Loucy (cell line): ENCODE measurements at regions not wholly inside any gene's neighbourhood (a gene's known extent, or its start where the extent isn't known, plus 50 kb on each side); places are given as distances from the start of the nearest gene placed in this dataset.

Experiments used
- H2AFZ ChIP-seq: fragments of 200-600 bp; sonication (generic); 2 replicates; pipeline ENCODE4 v1.6.0; 2016; ENCODE audit warnings: antibody characterized with exemption, mild to moderate bottlenecking, low read length, moderate library complexity
- H3F3A ChIP-seq: fragments of 200-600 bp; 2 replicates; pipeline ENCODE4 v1.6.0; 2016; ENCODE audit warnings: antibody characterized with exemption, low read depth, mild to moderate bottlenecking
- H3K27me3 ChIP-seq: fragments of 200-600 bp; sonication (generic); 2 replicates; pipeline ENCODE4 v1.6.1; 2014; ENCODE audit warnings: low read length, mild to moderate bottlenecking; ENCODE audit not compliant: insufficient read depth, poor library complexity, severe bottlenecking
- H3K36me3 ChIP-seq: fragments of 200-600 bp; sonication (generic); 2 replicates; pipeline ENCODE4 v1.6.1; 2016; ENCODE audit warnings: low read length; ENCODE audit not compliant: insufficient read depth
- H3K4me1 ChIP-seq: fragments of 200-600 bp; sonication (generic); 2 replicates; pipeline ENCODE4 v1.5.1; 2014; ENCODE audit warnings: low read length, mild to moderate bottlenecking; ENCODE audit not compliant: insufficient read depth, poor library complexity, severe bottlenecking
- H3K4me2 ChIP-seq: fragments of 200-600 bp; sonication (generic); 2 replicates; pipeline ENCODE4 v1.6.0; 2014; ENCODE audit warnings: antibody characterized with exemption, low read length, low read depth, mild to moderate bottlenecking; ENCODE audit not compliant: poor library complexity, severe bottlenecking
- H3K4me3 ChIP-seq: fragments of 200-600 bp; sonication (generic); 2 replicates; pipeline ENCODE4 v1.5.1; 2014; ENCODE audit warnings: low read length, mild to moderate bottlenecking, mixed read lengths; ENCODE audit not compliant: poor library complexity, severe bottlenecking
- H3K79me2 ChIP-seq: fragments of 200-600 bp; sonication (generic); 2 replicates; pipeline ENCODE4 v1.6.1; 2014; ENCODE audit warnings: low read length; ENCODE audit not compliant: insufficient read depth
- H3K9ac ChIP-seq: fragments of 200-600 bp; sonication (generic); 2 replicates; pipeline ENCODE4 v1.6.0; 2014; ENCODE audit warnings: mild to moderate bottlenecking, low read depth, low read length, moderate library complexity; ENCODE audit not compliant: poor library complexity, severe bottlenecking
- H3K9me2 ChIP-seq: fragments of 200-600 bp; sonication (generic); replicated peaks from 2 replicates; pipeline ENCODE4 v1.6.1; 2016; ENCODE audit warnings: low read depth, low read length, mixed read lengths
- H3K9me3 ChIP-seq: fragments of 200-600 bp; sonication (generic); 2 replicates; pipeline ENCODE4 v1.6.1; 2014; ENCODE audit warnings: mild to moderate bottlenecking, antibody characterized with exemption, low read length, low read depth; ENCODE audit not compliant: insufficient read depth
- H4K20me1 ChIP-seq: fragments of 200-600 bp; sonication (generic); 2 replicates; pipeline ENCODE4 v1.6.0; 2014; ENCODE audit warnings: antibody characterized with exemption, low read length, mild to moderate bottlenecking; ENCODE audit not compliant: insufficient read depth, poor library complexity, severe bottlenecking
- CTCF ChIP-seq: fragments of 200-600 bp; sonication (generic); conservative IDR thresholded peaks from 2 replicates; pipeline ENCODE4 v1.5.1; 2014; ENCODE audit warnings: mild to moderate bottlenecking, antibody characterized with exemption, low read length
- EZH2phosphoT487 ChIP-seq: fragments of 200-600 bp; IDR thresholded peaks from 2 replicates; pipeline ENCODE4 v1.6.1; 2018; ENCODE audit warnings: antibody characterized with exemption, mild to moderate bottlenecking, moderate library complexity, borderline replicate concordance

- Histone ChIP-seq H3K4me3 (no peak overlapping the region), H3K9me2 (no peaks in the 10 kb centered on the region), H3K36me3 (no peaks in the 10 kb centered on the region), H2AFZ (no peak overlapping the region), H3K27me3 (no peaks in the 10 kb centered on the region), H3K4me1 (no peaks in the 10 kb centered on the region), H3F3A (no peaks in the 10 kb centered on the region), H3K79me2 (no peaks in the 10 kb centered on the region), H3K9me3 (no peaks in the 10 kb centered on the region), H3K4me2 (no peak overlapping the region), H4K20me1 (no peaks in the 10 kb centered on the region), H3K9ac (no peak overlapping the region)
- no peak for TF ChIP-seq CTCF
- TF ChIP-seq EZH2phosphoT487: no peak
Observed at GRCh38 chr2:21468624-21469023, 344.9 kb downstream of the TDRD15 start.

GRCh38 chr2:21469158-21469557 lies 345.4 kb downstream of the TDRD15 start:
- Histone ChIP-seq H3K4me3 (no peak overlapping the region), H3K4me2 (no peak overlapping the region), H3K9me2 (no peaks in the 10 kb centered on the region), H3F3A (no peaks in the 10 kb centered on the region), H3K9me3 (no peaks in the 10 kb centered on the region), H3K9ac (no peak overlapping the region), H3K79me2 (no peaks in the 10 kb centered on the region), H4K20me1 (no peaks in the 10 kb centered on the region), H3K27me3 (no peaks in the 10 kb centered on the region), H2AFZ (no peak overlapping the region), H3K36me3 (no peaks in the 10 kb centered on the region), H3K4me1 (no peaks in the 10 kb centered on the region)
- TF ChIP-seq EZH2phosphoT487: no peak
- no peak for TF ChIP-seq CTCF

- Histone ChIP-seq H4K20me1 (no peaks in the 10 kb centered on the region), H3K9me2 (no peaks in the 10 kb centered on the region), H3K4me3 (no peak overlapping the region), H3K36me3 (no peaks in the 10 kb centered on the region), H3K4me2 (no peak overlapping the region), H3K9me3 (no peaks in the 10 kb centered on the region), H3F3A (no peaks in the 10 kb centered on the region), H3K27me3 (no peaks in the 10 kb centered on the region), H3K79me2 (no peaks in the 10 kb centered on the region), H3K9ac (no peak overlapping the region), H3K4me1 (no peaks in the 10 kb centered on the region), H2AFZ (no peak overlapping the region)
- TF ChIP-seq CTCF (no peak), EZH2phosphoT487 (no peak)
Observed at GRCh38 chr2:21469564-21469963, 345.8 kb downstream of the TDRD15 start.
